ENCODE measurements at regions not wholly inside any gene's neighbourhood (a gene's known extent, or its start where the extent isn't known, plus 50 kb on each side); places are given as distances from the start of the nearest gene placed in this dataset.

- no peak overlapping the region for H3K4me3 ChIP-seq
- peaks cover 0 to 5% (median 0%) of the 10 kb centered on the region in 12 donors for H3K9me3 ChIP-seq
- H3K36me3 ChIP-seq: no peaks in the 10 kb centered on the region
- no peak overlapping the region for H3K27ac ChIP-seq
- WGBS, 4 donors: 8 to 27% (median 14%) methylated on average over 2 of the region's 2 CpGs
- H3K27me3 ChIP-seq: no peaks in the 10 kb centered on the region
- peak; percentile 23 to 62 (median 47) for TF ChIP-seq CTCF (IDR thresholded peaks at IDR 0.05)
- TF ChIP-seq POLR2A (IDR thresholded peaks at IDR 0.05): no peak
- no peak for DNase-seq
- intact Hi-C loops (cut with DNase I): no loop called here
- no peaks in the 10 kb centered on the region for H3K4me1 ChIP-seq
- ATAC-seq: no peak
These were observed 427.5 kb downstream of the VGLL3 start for GRCh38 chr3:86563400-86563970.

- H3K4me3 ChIP-seq: no peak overlapping the region
- peaks cover 0 to 2% (median 0%) of the 10 kb centered on the region in 12 donors for H3K9me3 ChIP-seq
- H3K4me1 ChIP-seq: no peaks in the 10 kb centered on the region
- no peak for TF ChIP-seq CTCF (IDR thresholded peaks at IDR 0.05)
- TF ChIP-seq POLR2A (IDR thresholded peaks at IDR 0.05): no peak
- no peak for ATAC-seq
- DNase-seq: no peak
- 31 to 41% (median 36%) methylated on average over 1 of the region's 1 CpG for WGBS, 4 donors
- no peak overlapping the region for H3K27ac ChIP-seq
- H3K27me3 ChIP-seq: no peaks in the 10 kb centered on the region
- intact Hi-C loops (cut with DNase I): no loop called here
- H3K36me3 ChIP-seq: no peaks in the 10 kb centered on the region
These were observed 428.9 kb downstream of the VGLL3 start for GRCh38 chr3:86562090-86562489.

- WGBS, 4 donors: 49 to 61% (median 56%) methylated on average over 5 of the region's 5 CpGs
- no peak overlapping the region for H3K27ac ChIP-seq
- no peaks in the 10 kb centered on the region for H3K36me3 ChIP-seq
- no peak overlapping the region for H3K4me3 ChIP-seq
- no peaks in the 10 kb centered on the region for H3K27me3 ChIP-seq
- ATAC-seq: no peak
- H3K4me1 ChIP-seq: no peaks in the 10 kb centered on the region
- intact Hi-C loops (cut with DNase I): no loop called here
- TF ChIP-seq POLR2A (IDR thresholded peaks at IDR 0.05) (no peak), CTCF (IDR thresholded peaks at IDR 0.05) (no peak)
- DNase-seq: no peak
- H3K9me3 ChIP-seq: no peaks in the 10 kb centered on the region
These were observed 429.7 kb downstream of the VGLL3 start for GRCh38 chr3:86561215-86561614.

- TF ChIP-seq CTCF (IDR thresholded peaks at IDR 0.05) (no peak), POLR2A (IDR thresholded peaks at IDR 0.05) (no peak)
- Histone ChIP-seq H3K4me1 (no peaks in the 10 kb centered on the region), H3K4me3 (no peak overlapping the region), H3K27ac (no peak overlapping the region), H3K27me3 (no peaks in the 10 kb centered on the region), H3K36me3 (no peaks in the 10 kb centered on the region), H3K9me3 (no peaks in the 10 kb centered on the region)
- WGBS, 4 donors: 64 to 79% (median 72%) methylated on average over 5 of the region's 5 CpGs
- intact Hi-C loops (cut with DNase I): no loop called here
- DNase-seq (no peak), ATAC-seq (no peak)
These were observed 436.6 kb downstream of the VGLL3 start for GRCh38 chr3:86554383-86554782.

Measured in heart left ventricle (tissue), 16 donors.